ENCODE measurements at regions not wholly inside any gene's neighbourhood (a gene's known extent, or its start where the extent isn't known, plus 50 kb on each side); places are given as distances from the start of the nearest gene placed in this dataset.

DNA sequence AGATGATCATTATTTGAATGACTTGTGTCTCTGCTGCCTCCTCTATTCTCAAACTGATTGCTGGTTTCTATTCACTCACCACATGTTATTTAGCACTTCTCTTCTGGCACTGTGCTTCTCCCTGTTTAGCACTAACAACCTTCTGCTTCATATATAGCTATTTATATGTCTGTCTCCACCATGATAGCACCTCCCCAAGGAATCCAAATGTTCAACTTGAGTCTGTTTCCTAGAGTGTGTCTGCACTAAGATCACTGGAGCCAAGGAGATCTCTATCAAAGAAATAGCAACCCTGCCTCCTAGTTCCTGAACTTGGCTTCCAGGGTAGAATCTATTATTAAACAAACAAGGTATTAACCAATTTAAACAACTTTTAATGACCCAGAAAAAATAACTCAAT is 104.5 kb downstream of the CYP26A1 start:
- DNase-seq (ENCODE audit: low read depth): no peak

DNA sequence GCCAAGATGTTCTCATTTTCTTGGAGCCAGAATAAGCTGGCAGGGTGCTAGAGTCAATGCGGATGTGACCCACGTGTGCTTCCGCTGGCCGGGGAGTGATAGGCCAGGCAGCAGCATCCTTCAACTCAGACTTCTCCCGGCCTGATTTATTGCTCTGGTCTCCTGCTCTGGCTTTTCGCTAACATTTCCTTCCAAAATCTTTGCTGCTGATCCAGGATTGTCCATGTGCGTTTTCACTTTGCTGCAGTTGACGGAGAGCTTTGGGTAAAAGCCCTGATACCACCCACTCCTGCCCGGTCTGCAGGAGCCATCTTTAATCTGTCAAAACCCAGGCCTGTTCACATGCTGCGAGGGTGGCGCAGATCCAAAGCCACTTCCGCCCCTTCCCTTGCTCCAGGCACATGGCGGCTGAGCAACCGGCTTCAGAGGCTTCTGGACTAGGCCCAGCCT is 106.8 kb downstream of the CYP26A1 start:
- DNase-seq (ENCODE audit: low read depth): peak; percentile 84

GRCh38 chr10:93181271-93182048 is 107.8 kb downstream of the CYP26A1 start:
- DNase-seq (ENCODE audit: low read depth): peak; percentile 22

GRCh38 chr10:93182049-93182327 is 108.3 kb downstream of the CYP26A1 start:
- no peak for DNase-seq (ENCODE audit: low read depth)

GRCh38 chr10:93182790-93183189 is 109.1 kb downstream of the CYP26A1 start:
- no peak for DNase-seq (ENCODE audit: low read depth)

DNA sequence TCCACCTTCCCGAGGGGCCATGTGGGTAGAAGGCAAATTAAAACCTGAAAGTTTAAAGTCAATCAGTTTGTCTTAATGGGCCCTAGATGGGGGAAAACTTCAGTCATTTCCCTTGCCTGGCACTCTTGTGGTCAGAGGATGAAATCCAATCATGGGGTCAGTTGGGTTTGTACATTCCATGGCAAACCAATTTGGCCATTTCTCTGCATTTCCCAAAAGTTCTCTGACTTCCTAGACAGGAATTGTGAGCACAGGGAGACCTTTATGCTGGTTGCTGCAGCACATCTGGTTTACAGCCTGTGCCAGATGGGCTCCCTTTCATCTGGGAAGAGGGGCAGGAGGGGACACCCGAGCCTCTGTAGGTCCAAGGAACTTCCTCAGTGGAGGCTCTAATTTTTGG is 113.0 kb downstream of the CYP26A1 start:
- no peak for DNase-seq (ENCODE audit: low read depth)

DNA sequence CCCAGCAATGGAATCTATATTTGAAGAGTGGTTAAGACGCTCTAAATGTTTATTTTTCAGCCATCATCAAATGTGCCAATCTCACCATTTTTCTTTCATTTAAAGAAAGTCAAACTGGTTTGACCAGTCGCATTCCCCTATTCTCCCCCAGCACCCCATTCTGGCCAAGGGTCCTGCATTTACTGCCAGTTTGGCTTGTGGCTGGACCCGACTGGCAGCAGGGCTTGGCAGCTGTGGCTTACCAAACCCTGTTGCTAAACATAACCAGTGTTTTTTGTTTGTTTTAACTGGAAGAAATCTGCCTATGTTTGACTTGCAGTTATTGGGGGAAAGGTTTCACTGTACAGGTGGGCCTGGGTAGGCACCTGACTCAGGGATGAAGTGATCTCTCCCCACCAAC is 116.3 kb downstream of the CYP26A1 start:
- no peak for DNase-seq (ENCODE audit: low read depth)

DNA sequence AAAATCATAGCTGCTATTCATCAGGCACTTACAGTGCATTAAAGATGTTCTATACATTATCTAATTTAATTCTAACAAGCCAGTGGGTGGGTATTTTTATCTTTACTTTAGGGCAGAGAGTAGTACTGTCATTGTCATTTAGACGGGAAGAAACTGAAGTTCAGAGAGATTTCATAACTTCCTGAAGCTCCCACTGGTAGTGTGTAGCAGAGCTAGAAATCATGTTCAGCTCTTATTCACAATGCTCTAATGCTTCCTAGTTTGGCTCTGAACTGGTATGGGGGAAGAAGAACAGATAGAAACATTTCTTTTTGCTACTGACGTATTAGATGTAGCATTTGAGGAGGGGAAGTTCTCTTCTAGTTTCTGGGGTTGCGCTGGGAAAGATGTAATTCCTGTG is 116.7 kb downstream of the CYP26A1 start:
- no peak for DNase-seq (ENCODE audit: low read depth)

GRCh38 chr10:93193906-93194305 is 120.2 kb downstream of the CYP26A1 start:
- no peak for DNase-seq (ENCODE audit: low read depth)

- DNase-seq (ENCODE audit: low read depth): peak; percentile 75
Observed at GRCh38 chr10:93198401-93199131, 124.9 kb downstream of the CYP26A1 start.

- peak; percentile 91 for DNase-seq (ENCODE audit: low read depth)
Observed at GRCh38 chr10:93199191-93199751, 125.6 kb downstream of the CYP26A1 start.

DNA sequence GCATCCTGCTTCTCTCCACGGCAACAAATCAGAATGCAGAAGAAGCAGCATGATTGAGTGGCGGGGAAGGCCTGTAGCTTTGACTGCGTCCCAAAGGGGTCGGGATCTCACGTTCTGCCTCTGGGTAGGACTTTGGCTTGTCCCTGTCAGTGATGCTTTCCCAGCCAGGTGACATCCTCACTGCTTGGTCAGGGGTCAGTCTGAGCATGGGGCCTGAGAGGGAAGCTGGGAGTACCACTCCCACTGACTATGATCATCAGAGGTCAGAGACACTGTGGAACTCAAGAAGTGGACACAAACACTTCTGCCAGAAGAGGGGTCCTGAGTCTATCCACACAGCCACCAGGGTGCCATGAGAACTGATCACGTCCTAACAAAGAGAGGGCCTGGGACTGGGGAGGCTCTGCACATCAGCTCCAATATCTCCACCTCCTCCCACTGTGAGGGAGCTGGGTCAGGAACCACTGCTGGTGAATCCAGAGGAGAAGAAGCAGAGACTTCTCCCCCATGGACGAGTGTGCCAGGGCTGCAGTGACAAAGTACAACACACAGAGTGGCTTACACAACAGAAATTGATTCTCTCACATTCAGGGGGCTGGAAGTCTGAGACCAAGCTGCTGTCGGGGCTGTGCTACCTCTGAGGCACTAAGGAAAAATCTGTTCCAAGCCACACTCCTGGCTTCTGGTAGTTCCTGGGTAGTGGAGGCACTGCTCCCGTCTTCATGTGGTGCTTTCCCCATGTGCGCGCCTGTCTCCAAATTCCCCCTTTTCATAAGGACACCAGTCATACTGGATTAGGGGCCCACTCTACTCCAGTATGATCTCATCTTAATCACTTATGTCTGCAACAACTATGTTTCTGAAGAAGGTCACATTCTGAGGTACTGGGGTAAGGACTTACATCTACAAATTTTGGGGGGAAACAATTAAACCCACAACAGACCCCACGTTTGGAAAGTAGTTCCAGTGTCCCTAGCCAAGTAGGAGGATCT is 131.1 kb downstream of the CYP26A1 start:
- no peak for DNase-seq (ENCODE audit: low read depth)

DNA sequence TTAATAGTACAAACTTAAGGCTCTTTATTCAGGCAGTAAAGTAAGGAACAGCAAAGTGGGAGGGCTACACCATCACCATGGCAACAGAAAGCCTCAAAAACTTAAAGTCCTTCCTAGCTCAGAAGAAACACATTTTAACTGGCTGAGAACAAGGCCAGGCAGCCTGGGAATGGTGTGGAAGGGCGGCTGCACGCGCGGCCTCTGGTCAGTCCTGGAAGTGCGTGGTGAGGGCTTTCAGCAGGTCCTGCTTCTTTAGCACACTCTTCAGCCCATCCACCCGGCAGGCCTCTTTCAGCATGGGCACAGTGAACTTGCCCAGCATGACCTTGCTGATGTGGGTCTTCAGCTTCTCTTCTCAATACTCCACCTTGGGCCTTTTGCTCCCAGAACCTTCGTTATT is 133.0 kb downstream of the CYP26A1 start:
- DNase-seq (ENCODE audit: low read depth): no peak

DNA sequence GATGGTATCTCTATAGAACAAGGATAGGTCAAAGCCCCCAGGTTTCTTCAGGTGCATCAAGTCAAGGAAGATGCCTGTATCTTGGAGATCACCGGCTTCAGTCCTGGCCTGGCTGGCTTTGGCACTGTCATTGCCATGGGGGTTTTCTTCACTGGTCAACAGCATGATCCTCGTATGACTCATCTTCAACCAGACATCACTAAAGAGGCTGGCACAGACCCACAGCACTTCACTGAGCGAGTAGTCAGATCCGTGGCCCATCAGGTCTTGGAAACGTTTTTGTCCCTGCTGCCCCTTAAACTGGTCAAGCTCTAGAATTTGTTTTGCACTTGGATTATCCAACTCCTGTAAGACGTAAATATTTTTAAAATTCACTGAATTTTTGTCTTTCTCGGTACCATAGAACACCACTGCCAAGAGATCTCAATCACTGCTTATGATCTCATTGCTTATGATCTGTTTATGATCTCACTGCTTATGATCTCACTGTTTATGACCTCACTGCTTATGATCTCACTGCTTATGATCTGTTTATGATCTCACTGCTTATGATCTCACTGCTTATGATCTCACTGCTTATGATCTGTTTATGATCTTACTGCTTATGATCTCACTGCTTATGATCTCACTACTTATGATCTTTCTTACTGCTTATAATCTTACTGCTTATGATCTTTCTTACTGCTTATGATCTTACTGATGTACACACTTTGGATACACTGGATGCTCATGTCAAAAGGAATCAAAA is 135.2 kb downstream of the CYP26A1 start:
- peak; percentile 92 for DNase-seq (ENCODE audit: low read depth)

- no peak for DNase-seq (ENCODE audit: low read depth)
Observed at GRCh38 chr10:93211991-93212390, 138.3 kb downstream of the CYP26A1 start.

GRCh38 chr10:93215312-93215711 is 141.6 kb downstream of the CYP26A1 start:
- no peak for DNase-seq (ENCODE audit: low read depth)

GRCh38 chr10:93216341-93216985 is 142.8 kb downstream of the CYP26A1 start:
- no peak for DNase-seq (ENCODE audit: low read depth)

- no peak for DNase-seq (ENCODE audit: low read depth)
Observed at GRCh38 chr10:93218386-93218785, 144.7 kb downstream of the CYP26A1 start.

DNA sequence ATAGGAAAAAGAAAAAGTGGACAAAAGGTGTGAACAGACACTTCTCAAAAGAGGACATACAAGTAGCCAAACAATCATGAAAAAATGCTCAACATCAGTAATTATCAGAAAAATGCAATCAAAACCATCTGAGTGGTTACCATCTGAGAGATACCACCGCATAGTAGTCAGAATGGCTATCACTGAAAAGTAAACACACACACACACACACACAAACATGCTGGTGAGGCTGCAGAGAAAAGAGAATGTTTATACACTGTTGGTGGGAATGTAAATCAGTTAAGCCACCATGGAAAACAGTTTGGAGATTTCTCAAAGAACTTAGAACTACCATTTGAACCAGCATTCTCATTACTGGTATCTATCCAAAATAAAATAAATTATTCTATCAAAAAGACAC is 145.7 kb downstream of the CYP26A1 start:
- peak; percentile 44 for DNase-seq (ENCODE audit: low read depth)

GRCh38 chr10:93220296-93221170 is 146.8 kb downstream of the CYP26A1 start:
- DNase-seq (ENCODE audit: low read depth): no peak
